GM04503 (cell line): ENCODE measurements at regions not wholly inside any gene's neighbourhood (a gene's known extent, or its start where the extent isn't known, plus 50 kb on each side); places are given as distances from the start of the nearest gene placed in this dataset.

Experiments
- DNase-seq: peaks from one replicate; pipeline ENCODE4 v3.0.0-alpha.2; 2012; ENCODE audit warnings: low read depth

GRCh38 chr4:17336524-17336961 is 175.3 kb downstream of the QDPR start:
- no peak for DNase-seq

DNA sequence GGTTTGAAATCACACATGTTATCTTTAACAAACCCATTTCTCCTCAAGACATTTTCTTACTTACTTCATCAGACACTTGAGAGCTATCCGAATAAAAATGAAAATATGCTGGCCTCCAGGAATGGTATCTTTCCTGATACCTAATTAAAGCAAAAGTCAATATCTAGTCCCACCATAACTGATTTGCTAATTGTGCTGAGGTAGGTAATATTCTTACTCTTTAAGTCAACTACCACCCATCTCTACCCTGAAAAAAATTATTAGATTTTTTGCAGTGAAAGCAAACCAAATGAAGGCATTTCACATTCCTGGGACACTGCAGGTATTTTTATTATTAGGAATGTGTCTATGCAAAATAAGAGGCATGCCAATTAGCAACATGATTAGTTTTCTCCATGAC is 175.8 kb downstream of the QDPR start:
- DNase-seq = no peak

DNA sequence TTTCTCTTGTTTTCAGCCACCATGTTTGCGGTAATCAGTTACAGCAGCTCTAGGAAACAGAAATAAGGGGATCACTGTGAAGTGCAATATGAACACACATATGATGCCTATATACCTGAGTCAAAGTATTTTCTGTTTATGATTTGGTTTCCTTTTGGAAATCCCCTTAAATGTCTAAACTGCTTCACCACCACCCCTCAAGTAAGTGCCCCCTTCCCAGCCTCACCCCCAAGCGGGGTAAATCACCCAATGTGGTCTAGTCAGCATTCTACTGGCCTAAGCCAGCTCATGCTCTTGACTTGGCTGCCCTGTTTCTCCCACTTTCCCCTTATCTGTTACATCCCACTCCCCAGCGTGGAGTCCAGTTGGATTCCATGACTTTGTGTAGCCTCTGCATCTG is 176.5 kb downstream of the QDPR start:
- no peak for DNase-seq

- DNase-seq = no peak
Observed at GRCh38 chr4:17332478-17332877, 179.4 kb downstream of the QDPR start.

DNA sequence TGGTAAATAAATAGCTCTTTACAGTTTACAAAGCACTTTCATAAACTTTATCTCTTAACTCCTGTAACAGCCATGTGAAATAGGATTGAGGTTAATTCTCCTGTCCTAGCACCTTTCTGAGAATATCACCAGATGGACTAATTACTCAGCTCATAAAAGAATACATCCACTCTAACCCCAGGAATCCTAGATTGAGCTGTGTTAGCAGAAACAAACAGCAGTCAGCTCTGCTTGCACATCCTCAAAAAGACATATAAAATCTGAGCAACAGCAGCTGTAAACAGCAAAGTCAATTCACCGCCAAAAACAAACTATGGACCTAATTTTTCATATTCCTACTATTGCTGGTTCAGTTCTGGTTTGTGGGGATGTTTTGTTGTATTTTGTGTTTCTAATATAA is 182.8 kb downstream of the QDPR start:
- DNase-seq = no peak

- DNase-seq = no peak
Observed at GRCh38 chr4:17328141-17328815, 183.6 kb downstream of the QDPR start.

GRCh38 chr4:17327591-17327990 is 184.3 kb downstream of the QDPR start:
- no peak for DNase-seq

DNA sequence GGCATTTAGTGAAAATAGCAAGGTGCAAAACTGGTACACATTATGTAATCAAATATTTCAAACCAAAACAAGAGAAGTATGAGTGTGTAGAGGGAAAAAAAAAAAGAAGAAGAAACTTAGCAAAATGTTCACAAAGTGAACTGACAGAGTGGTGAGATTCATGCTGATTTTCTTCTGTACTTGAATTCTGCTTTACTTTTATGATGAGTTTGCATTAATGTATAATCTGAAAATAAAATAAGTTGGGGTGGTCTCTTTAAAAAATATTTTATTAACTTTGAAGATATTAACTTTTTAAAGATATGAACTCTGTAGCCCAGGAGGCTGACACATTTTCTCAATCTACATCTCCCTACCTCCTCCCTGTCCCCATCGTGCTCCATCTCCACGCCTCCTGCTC is 185.1 kb downstream of the QDPR start:
- DNase-seq = no peak

DNA sequence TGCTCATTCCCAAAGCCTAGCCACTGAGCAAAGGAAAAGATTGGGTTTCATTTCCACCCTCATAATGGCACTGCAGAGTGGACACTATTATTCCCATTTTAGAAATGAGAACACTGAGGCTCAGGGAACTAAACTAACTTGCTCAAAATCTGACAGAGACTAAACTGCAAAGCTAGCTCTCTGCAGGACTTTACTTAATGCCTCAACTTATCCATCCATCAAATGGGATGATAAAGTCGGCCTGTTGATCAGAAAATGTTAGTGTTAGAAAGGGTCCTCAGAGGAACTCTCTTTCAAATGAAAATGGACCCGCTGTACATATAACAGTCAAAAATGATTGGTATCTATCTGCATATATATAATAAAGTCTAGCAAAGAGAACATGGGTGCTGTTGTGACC is 186.8 kb downstream of the QDPR start:
- no peak for DNase-seq

DNA sequence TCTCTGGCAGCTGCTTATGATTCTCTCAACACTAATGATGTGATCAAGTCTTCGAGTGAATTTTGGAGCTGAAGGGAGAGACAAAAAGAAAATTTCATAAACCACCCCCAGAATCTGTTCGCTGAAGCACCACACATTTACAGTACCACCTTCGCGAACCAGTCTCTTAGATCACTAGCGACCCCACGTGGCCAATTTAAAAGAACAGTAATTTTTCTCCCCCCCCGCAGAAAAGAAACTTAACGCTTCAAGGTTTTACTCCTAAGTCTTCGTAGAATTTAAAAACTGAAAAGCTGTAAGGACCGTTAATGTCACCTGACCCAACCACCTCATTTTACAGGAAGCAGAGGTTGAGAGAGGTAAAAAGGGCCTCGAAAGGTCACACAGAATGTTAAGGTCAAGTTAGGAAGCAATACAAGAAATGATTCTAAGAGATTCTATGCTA is 187.5 kb downstream of the QDPR start:
- no peak for DNase-seq

GRCh38 chr4:17323554-17324385 is 188.1 kb downstream of the QDPR start:
- no peak for DNase-seq

DNA sequence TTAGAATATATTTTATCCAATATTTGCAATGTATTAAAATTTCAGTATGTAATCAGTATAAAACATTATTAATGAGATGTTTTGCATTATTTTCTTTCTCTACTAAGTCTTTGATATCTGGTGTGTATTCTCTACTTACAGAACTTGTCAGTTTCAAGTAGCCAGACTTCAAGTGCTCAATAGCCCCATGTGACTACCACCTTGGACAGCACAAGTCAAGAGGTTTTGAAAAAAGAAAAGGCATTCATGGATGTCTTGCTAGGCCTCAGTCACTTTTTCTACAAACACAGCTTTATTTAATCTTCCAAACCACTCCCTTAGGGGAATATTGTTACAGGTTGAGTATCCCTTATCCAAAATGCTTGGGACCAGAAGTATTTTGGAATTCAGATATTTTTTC is 189.4 kb downstream of the QDPR start:
- no peak for DNase-seq

GRCh38 chr4:17320046-17320445 is 191.8 kb downstream of the QDPR start:
- no peak for DNase-seq

GRCh38 chr4:17317526-17317925 is 194.4 kb downstream of the QDPR start:
- no peak for DNase-seq

DNA sequence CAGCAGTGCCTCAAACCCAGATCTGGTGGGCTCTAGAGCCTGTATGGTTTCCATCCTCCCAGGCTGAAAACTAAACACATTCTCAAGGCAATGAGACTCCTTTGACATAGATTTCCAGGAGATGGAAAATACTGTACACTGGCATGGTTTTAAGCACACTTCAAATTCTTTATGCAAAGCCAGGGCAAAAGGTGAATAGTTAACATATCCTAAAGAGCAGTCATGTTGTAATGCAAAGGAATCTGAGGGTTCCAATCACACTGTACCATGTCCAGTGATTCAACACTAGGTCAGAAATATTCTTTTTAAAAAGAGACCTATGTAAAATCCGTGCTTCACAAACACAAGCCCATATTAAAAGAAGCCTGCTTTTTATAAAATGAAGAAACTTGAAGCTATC is 195.3 kb downstream of the QDPR start:
- no peak for DNase-seq

DNA sequence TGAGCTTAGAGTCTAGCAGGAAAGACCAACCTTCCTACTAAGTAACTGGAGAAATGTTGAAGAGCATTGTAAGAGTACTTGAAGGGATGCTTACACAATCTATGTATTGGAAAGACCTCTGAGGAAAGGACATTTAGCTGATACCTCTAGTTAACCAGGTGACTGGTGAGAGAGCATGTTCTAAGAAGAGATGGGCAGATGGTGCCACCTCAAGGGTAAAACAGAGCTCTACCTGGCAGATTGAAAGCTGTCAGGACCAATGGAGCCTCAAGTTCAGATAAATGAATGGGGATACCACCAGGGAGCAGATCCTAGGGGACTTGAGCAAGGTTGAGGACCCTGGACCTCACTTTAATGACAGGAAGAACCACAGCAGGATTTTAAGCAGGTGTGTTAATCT is 196.4 kb downstream of the QDPR start:
- no peak for DNase-seq

GRCh38 chr4:17313194-17313593 is 198.7 kb downstream of the QDPR start:
- no peak for DNase-seq

GRCh38 chr4:17310269-17310652 is 201.6 kb downstream of the QDPR start:
- peak; percentile 49 for DNase-seq

- DNase-seq = no peak
Observed at GRCh38 chr4:17309567-17310268, 202.2 kb downstream of the QDPR start.

GRCh38 chr4:17301869-17302268 is 210.0 kb downstream of the QDPR start:
- DNase-seq = no peak

DNA sequence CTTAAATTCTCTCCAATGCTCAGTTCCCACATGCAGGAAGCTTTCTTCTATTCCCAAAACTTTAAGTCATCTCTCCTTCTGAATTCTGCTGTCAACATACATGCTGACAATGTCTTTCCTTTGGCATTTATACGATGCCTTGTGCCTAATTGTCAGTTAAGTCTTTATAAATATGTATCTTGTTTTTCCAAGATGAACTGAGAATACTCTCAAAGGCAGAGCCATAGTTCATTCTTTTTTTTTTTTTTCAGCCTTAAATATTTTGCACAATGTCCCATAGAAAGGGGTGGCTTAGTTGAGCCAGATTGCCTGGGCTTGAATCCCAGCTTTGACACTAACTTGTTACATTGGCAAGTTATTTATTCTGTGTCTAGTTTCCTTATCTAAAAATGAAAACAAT is 210.6 kb downstream of the QDPR start:
- DNase-seq = no peak

- no peak for DNase-seq
Observed at GRCh38 chr4:17296921-17297890, 214.7 kb downstream of the QDPR start.
